HCT116 (cell line): ENCODE measurements at regions not wholly inside any gene's neighbourhood (a gene's known extent, or its start where the extent isn't known, plus 50 kb on each side); places are given as distances from the start of the nearest gene placed in this dataset.

ENCODE experiments used
- ATAC-seq: fragments of 200-7000 bp; cut with Tn5 transposase; 2 replicates; pipeline ENCODE4 v1.9.1; 2020; ENCODE audit warnings: mild to moderate bottlenecking, moderate library complexity
- BruUV-seq: library from RNA; stranded (reverse); fragments of 400-500 nt; replicated peaks from 2 replicates; lab custom pipeline; 2021; lab: Mats Ljungman, UMichigan
- CTCF ChIA-PET: fragments of 300-600 bp; sonication (Branson Sonifier 250); formaldehyde crosslinking; loops from one replicate; lab custom pipeline; 2021; ENCODE audit warnings: antibody characterized with exemption; lab: Charles Lee
- POLR2A ChIA-PET: fragments of 300-600, 350-600 bp; sonication (Branson Sonifier 250); formaldehyde crosslinking; loops from one replicate; lab custom pipeline; 2021; ENCODE audit warnings: antibody characterized with exemption; lab: Charles Lee
- RAD21 ChIA-PET, 2 experiments: fragments of 300-600 bp; sonication (Branson Sonifier 250); formaldehyde crosslinking; loops; one replicate each; lab custom pipeline; 2023; ENCODE audit warnings: low total read pairs in 2 of 2; ENCODE audit not compliant: uncharacterized antibody in 2 of 2, unreplicated experiment in 2 of 2, low non-redundant PET in 1 of 2; lab: Charles Lee
- DNase-seq: peaks from one replicate; pipeline ENCODE4 v3.0.0-alpha.2; 2010; ENCODE audit warnings: low read depth, low spot score
- H2AFZ ChIP-seq: fragments of 200-600 bp; shearing (Covaris generic), sonication (generic); 2 replicates; pipeline ENCODE4 v1.6.1; 2017; ENCODE audit warnings: low read depth, mixed run types, mixed read lengths, antibody characterized with exemption, low read length; ENCODE audit not compliant: poor library complexity, severe bottlenecking
- H3K27ac ChIP-seq: 2 replicates; pipeline ENCODE4 v1.5.1; 2012; ENCODE audit warnings: low read depth, low read length
- H3K27me3 ChIP-seq: fragments of 200-600 bp; sonication (generic); 2 replicates; pipeline ENCODE4 v1.6.1; 2016; ENCODE audit warnings: mixed run types, low read length, mixed read lengths; ENCODE audit not compliant: insufficient read depth
- H3K36me3 ChIP-seq, 2 experiments: fragments of 200-500 bp in 1 of 2; fragments of 200-600 bp in 1 of 2; sonication (Bioruptor generic) in 1 of 2; sonication (generic) in 1 of 2; 2 replicates each; pipeline versions ENCODE4 v1.5.1 to v1.6.1; 2014 to 2016; ENCODE audit warnings: low read length in 2 of 2, inconsistent platforms in 1 of 2, mixed read lengths in 1 of 2, mixed run types in 1 of 2; ENCODE audit not compliant: insufficient read depth in 2 of 2, control insufficient read depth in 1 of 2
- H3K4me1 ChIP-seq, 2 experiments: fragments of 200-600 bp in 1 of 2; sonication (generic) in 1 of 2; 2 replicates each; pipeline versions ENCODE4 v1.5.1 to v1.6.1; 2012 to 2017; ENCODE audit warnings: low read length in 2 of 2, inconsistent platforms in 1 of 2, mild to moderate bottlenecking in 1 of 2, mixed read lengths in 1 of 2, mixed run types in 1 of 2, moderate library complexity in 1 of 2; ENCODE audit not compliant: insufficient read depth in 2 of 2, control insufficient read depth in 1 of 2
- H3K4me2 ChIP-seq: fragments of 200-600 bp; sonication (generic); 2 replicates; pipeline ENCODE4 v1.6.1; 2017; ENCODE audit warnings: mixed run types, low read length, mixed read lengths
- H3K4me3 ChIP-seq, 2 experiments: fragments of 200-600 bp in 1 of 2; sonication (generic) in 1 of 2; replicated peaks in 1 of 2; 2 replicates each; pipeline ENCODE4 v1.5.1; 2011 to 2016; ENCODE audit warnings: low read length in 2 of 2, control low read depth in 1 of 2, low read depth in 1 of 2, mild to moderate bottlenecking in 1 of 2, mixed read lengths in 1 of 2, mixed run types in 1 of 2
- H3K79me2 ChIP-seq: fragments of 200-600 bp; sonication (generic); 2 replicates; pipeline ENCODE4 v1.6.1; 2017; ENCODE audit warnings: mild to moderate bottlenecking, mixed run types, low read length, moderate library complexity, mixed read lengths; ENCODE audit not compliant: insufficient read depth
- H3K9ac ChIP-seq: fragments of 200-600 bp; sonication (generic); 2 replicates; pipeline ENCODE4 v1.6.1; 2016; ENCODE audit warnings: low read length, mixed read lengths
- H3K9me2 ChIP-seq: fragments of 200-600 bp; sonication (generic), shearing (Covaris generic); 2 replicates; pipeline ENCODE4 v1.6.1; 2017; ENCODE audit warnings: mixed run types, mild to moderate bottlenecking, moderate library complexity; ENCODE audit not compliant: insufficient read depth
- H3K9me3 ChIP-seq, 2 experiments: fragments of 200-500 bp in 1 of 2; fragments of 200-600 bp in 1 of 2; sonication (Bioruptor generic) in 1 of 2; sonication (generic) in 1 of 2; 2 replicates each; pipeline ENCODE4 v1.6.1; 2014 to 2017; ENCODE audit warnings: low read length in 2 of 2, mixed read lengths in 2 of 2, inconsistent platforms in 1 of 2, low read depth in 1 of 2, mild to moderate bottlenecking in 1 of 2, mixed run types in 1 of 2, moderate library complexity in 1 of 2; ENCODE audit not compliant: control insufficient read depth in 1 of 2, insufficient read depth in 1 of 2
- H4K20me1 ChIP-seq: fragments of 200-600 bp; sonication (generic), shearing (Covaris generic); 2 replicates; pipeline ENCODE4 v1.6.1; 2017; ENCODE audit warnings: mixed run types, mild to moderate bottlenecking, moderate library complexity; ENCODE audit not compliant: insufficient read depth
- CBX3 ChIP-seq: IDR thresholded peaks from 2 replicates; pipeline ENCODE4 v1.6.1; 2012; ENCODE audit warnings: low read depth
- EZH2phosphoT487 ChIP-seq: fragments of 200-600 bp; IDR thresholded peaks from 2 replicates; pipeline ENCODE4 v1.6.1; 2018; ENCODE audit warnings: antibody characterized with exemption, borderline replicate concordance
- FOSL1 ChIP-seq: IDR thresholded peaks from 2 replicates; pipeline ENCODE4 v1.6.1; 2012; ENCODE audit warnings: low read depth
- JUND ChIP-seq: IDR thresholded peaks from 2 replicates; pipeline ENCODE4 v1.6.1; 2012
- POLR2A ChIP-seq: IDR thresholded peaks from 2 replicates; pipeline ENCODE4 v1.7.0; 2011; ENCODE audit warnings: borderline replicate concordance; ENCODE audit not compliant: insufficient read depth, insufficient read length; ENCODE audit errors: extremely low read depth
- RAD21 ChIP-seq: IDR thresholded peaks from 2 replicates; pipeline ENCODE4 v1.6.1; 2012; ENCODE audit warnings: low read depth, mild to moderate bottlenecking
- REST ChIP-seq: IDR thresholded peaks from 2 replicates; pipeline ENCODE4 v1.6.1; 2012; ENCODE audit warnings: low read depth
- SIN3A ChIP-seq: IDR thresholded peaks from 2 replicates; pipeline ENCODE4 v1.6.1; 2012; ENCODE audit warnings: low read depth
- SP1 ChIP-seq: IDR thresholded peaks from 2 replicates; pipeline ENCODE4 v1.6.1; 2012; ENCODE audit warnings: low read depth
- TCF7L2 ChIP-seq: IDR thresholded peaks from 2 replicates; pipeline ENCODE4 v1.7.0; 2011; ENCODE audit warnings: borderline replicate concordance, inconsistent platforms; ENCODE audit not compliant: insufficient read depth, insufficient read length; ENCODE audit errors: extremely low read depth
- ZFX ChIP-seq: fragments of 450-650 bp; IDR thresholded peaks from 2 replicates; pipeline ENCODE4 v1.6.1; 2017
- intact Hi-C: fragments of 100-400 bp; cut with micrococcal nuclease; formaldehyde crosslinking; loops from 2 replicates; pipeline ENCODE4 v1.10.0; 2022
- TF ChIP-seq, protein P1 (sequence below): IDR thresholded peaks from 2 replicates; pipeline ENCODE4 v1.6.1; 2011; ENCODE audit warnings: mild to moderate bottlenecking, low read length, moderate library complexity; ENCODE audit not compliant: insufficient replicate concordance; ENCODE audit errors: extremely low read depth

DNA sequence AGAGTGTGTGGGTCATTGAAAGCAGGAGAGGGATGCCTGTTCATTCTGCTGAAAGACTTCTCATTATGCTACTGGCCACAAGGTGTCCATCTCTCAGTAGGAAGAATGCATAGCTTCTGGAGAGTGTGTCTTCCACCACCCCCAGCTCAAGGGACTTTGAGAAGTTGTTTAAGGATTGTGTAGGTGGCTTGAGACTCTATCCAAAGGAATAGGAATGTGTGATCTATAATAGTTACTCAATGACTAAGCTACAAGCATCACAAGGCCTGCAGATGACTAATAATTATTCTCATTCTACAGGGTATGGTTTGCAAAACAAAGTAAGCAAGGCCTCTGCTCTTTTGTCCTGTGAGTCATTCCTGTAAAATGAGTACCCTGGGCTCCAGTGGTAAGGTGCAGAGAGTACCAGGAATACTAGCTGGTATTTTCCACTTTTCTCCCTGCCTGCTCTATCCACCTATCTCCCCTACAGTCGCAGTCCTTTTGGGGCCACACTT lies 279.8 kb upstream of the BOD1L1 start:
- Histone ChIP-seq H3K4me3 (no peak overlapping the region), H3K4me1 (peaks cover 7 to 8% of the 10 kb centered on the region in 2 experiments; a peak in 3 of 4 replicates), H2AFZ (no peak overlapping the region), H3K36me3 (no peaks in the 10 kb centered on the region), H3K4me2 (no peak overlapping the region), H3K27ac (no peak overlapping the region), H3K9me3 (no peaks in the 10 kb centered on the region)
- CTCF ChIA-PET = no interaction called here
- no peak for DNase-seq
- RAD21 ChIA-PET = no interaction called here
- POLR2A ChIA-PET = no interaction called here
- no peak for TF ChIP-seq POLR2A
- no peak for TF ChIP-seq SIN3A
- no peak for TF ChIP-seq TCF7L2
- TF ChIP-seq SP1 = 0 out of 2 replicates have a peak, but pooled peaks have one; percentile 11
- no peak for TF ChIP-seq EZH2phosphoT487
- peak; percentile 23; the same call in 1 of the 2 replicates for TF ChIP-seq JUND
- peak; percentile 25; the same call in 1 of the 2 replicates for TF ChIP-seq FOSL1
- 0 out of 2 replicates have a peak, but pooled peaks have one; percentile 3 for TF ChIP-seq RAD21
- no peak for TF ChIP-seq CBX3
- no peak for TF ChIP-seq ZFX
- TF ChIP-seq, all 23 proteins: peak for 4
- H3K9me2 ChIP-seq = no peaks in the 10 kb centered on the region
- ATAC-seq = peak; percentile 64
- no peaks in the 10 kb centered on the region for H3K27me3 ChIP-seq
- no TSS peak for BruUV-seq
- intact Hi-C loops = loop anchor here (10.0 kb wide), 1 partner anchor 57 kb away; no protein-coding TSS in a partner anchor
- H3K9ac ChIP-seq = no peak overlapping the region
- no peaks in the 10 kb centered on the region for H4K20me1 ChIP-seq
- H3K79me2 ChIP-seq = no peaks in the 10 kb centered on the region

GRCh38 chr4:13908455-13908854 lies 280.9 kb upstream of the BOD1L1 start:
- ChIA-PET RAD21 (no interaction called here), CTCF (no interaction called here), POLR2A (no interaction called here)
- H3K27ac ChIP-seq = no peak overlapping the region
- intact Hi-C loops = loop anchor here (10.0 kb wide), 1 partner anchor 56 kb away; no protein-coding TSS in a partner anchor
- H3K4me2 ChIP-seq = no peak overlapping the region
- no peaks in the 10 kb centered on the region for H4K20me1 ChIP-seq
- no peaks in the 10 kb centered on the region for H3K36me3 ChIP-seq
- no TSS peak for BruUV-seq
- H3K79me2 ChIP-seq = no peaks in the 10 kb centered on the region
- no peak overlapping the region for H2AFZ ChIP-seq
- H3K4me3 ChIP-seq = no peak overlapping the region
- no peaks in the 10 kb centered on the region for H3K27me3 ChIP-seq
- ATAC-seq (no peak), DNase-seq (no peak)
- no peak overlapping the region for H3K9ac ChIP-seq
- H3K9me3 ChIP-seq = no peaks in the 10 kb centered on the region; a peak in 1 of 4 replicates
- H3K4me1 ChIP-seq = peaks cover 7 to 8% of the 10 kb centered on the region in 2 experiments; a peak in 3 of 4 replicates
- H3K9me2 ChIP-seq = no peaks in the 10 kb centered on the region
- TF ChIP-seq SIN3A = no peak
- no peak for TF ChIP-seq POLR2A
- no peak for TF ChIP-seq REST
- no peak for TF ChIP-seq FOSL1
- TF ChIP-seq, protein P1, sequence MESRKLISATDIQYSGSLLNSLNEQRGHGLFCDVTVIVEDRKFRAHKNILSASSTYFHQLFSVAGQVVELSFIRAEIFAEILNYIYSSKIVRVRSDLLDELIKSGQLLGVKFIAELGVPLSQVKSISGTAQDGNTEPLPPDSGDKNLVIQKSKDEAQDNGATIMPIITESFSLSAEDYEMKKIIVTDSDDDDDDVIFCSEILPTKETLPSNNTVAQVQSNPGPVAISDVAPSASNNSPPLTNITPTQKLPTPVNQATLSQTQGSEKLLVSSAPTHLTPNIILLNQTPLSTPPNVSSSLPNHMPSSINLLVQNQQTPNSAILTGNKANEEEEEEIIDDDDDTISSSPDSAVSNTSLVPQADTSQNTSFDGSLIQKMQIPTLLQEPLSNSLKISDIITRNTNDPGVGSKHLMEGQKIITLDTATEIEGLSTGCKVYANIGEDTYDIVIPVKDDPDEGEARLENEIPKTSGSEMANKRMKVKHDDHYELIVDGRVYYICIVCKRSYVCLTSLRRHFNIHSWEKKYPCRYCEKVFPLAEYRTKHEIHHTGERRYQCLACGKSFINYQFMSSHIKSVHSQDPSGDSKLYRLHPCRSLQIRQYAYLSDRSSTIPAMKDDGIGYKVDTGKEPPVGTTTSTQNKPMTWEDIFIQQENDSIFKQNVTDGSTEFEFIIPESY = no peak
- TF ChIP-seq JUND = no peak
